ENCODE measurements at regions not wholly inside any gene's neighbourhood (a gene's known extent, or its start where the extent isn't known, plus 50 kb on each side); places are given as distances from the start of the nearest gene placed in this dataset.
A peak's percentile ranks its signal among the peaks of the same experiment; 100 is the strongest.

GRCh38 chr6:799769-800168 lies 106.8 kb upstream of the EXOC2 start:
- TF ChIP-seq CTCF (IDR thresholded peaks at IDR 0.05) = no peak

DNA sequence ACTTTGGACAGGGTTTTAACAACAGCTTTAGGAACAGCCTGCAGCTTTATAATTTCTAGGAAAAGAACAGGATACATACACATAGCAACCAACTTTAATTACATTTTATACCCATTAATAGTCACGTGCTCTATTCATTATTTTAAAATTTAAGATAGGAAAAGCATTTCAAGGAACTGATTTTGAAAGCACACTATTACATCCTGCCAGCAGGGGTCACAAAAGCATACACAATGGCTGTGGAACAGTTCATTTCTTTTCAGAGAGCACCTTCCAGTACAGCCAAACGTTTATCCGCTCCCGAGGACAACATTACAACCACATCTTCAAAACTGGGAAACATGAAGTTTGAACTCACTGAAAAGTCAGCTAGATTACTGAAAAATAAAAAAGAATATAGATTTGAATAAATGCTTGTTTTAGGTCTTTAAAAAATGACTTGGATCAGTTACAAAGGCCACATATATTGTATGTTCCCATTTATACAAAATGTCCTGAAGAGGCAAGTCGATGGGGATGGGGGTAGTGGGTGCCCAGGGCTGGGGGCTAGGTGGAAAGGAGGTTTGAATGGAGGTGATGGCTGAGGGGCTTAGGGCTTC lies 104.6 kb upstream of the EXOC2 start:
- peak; percentile 67 for TF ChIP-seq CTCF (IDR thresholded peaks at IDR 0.05)

DNA sequence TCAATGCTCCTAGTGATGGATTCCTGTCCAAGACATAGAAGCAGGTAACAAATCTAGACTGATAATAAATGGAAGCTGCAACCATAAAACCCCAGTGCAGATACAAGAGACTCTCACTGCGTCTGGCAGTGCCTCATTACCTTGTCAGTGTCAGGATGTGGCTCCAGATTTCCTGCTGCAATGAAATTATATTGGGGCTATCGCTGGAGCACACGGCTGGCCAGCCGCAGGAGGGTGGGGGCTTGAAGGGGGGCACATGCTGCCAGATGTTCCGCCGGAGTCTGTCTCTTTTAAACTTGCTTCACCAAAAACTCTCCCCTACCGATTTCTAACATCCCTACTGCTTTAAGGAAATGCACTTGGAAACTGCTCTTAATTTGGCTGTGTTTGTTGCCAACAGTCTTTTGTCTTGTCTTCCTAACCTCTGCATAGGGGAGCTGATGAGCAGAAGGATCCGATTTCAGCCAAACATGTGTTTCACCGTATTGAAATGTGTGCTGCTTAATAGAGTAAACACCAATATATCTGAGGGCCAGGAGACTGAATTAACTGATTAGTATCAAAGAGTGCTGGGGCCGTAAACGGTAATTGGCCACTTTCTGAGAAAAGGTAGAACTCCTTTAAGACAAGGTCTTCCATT lies 102.2 kb upstream of the EXOC2 start:
- TF ChIP-seq CTCF (IDR thresholded peaks at IDR 0.05) = no peak

- TF ChIP-seq CTCF (IDR thresholded peaks at IDR 0.05) = no peak
These were observed 100.3 kb upstream of the EXOC2 start for GRCh38 chr6:793261-793660.

DNA sequence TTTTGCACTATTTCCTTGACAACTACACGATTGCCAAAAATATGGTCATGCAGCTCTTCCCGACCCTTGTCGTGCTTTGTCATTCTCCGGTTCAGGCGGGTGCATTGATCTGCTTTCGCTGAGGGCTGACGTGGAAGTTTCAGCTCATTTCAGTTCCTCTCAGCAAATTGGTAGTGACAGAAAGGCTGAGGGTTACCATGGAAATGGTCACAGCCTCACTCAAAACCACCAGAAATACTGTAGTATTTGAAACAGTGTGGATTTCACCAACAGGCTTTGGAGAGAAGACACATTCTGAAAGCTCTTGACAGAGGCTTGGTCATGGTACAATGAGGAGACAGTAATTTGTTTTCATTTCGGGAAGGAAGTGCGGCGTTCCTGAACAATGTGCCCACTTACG lies 99.7 kb upstream of the EXOC2 start:
- TF ChIP-seq CTCF (IDR thresholded peaks at IDR 0.05) = no peak

GRCh38 chr6:788058-788457 lies 95.1 kb upstream of the EXOC2 start:
- TF ChIP-seq CTCF (IDR thresholded peaks at IDR 0.05) = no peak

DNA sequence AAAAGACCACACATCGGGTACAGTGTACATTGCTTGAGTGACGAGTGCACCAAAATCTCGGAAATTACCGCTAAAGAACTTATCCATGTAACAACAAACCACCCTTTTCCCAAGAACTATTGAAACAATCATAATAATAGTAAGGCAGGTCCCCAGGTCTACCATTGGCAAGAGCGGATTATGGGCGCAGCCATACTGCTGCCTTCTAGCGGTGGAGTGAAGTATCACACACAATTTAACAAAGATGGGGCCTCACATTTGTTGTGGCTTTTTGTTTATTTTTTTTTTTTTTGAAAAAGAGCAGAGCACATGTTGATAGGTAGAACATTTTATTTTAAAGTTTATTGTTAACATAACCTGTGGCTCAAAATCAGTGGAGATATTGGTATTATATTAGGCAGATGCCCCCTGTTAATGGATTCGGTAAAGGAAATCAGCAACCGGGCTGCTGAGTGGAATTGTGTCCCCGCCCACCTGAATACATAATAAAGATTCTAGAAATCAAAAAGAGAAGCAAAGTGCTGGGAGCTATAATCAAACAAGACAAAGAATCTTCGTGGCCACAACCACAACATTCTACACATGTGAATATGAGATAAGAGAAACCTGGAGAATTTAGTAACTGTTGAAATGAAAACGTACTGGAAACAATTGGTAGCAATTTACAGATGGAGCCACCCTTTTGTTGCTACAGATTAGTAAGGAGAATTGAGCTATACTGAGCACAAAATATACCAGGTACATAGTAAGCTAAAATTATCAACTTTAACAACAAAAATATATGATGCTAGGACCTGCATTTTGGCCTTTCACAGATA lies 94.2 kb upstream of the EXOC2 start:
- TF ChIP-seq CTCF (IDR thresholded peaks at IDR 0.05) = peak; percentile 83
